ENCODE measurements at regions not wholly inside any gene's neighbourhood (a gene's known extent, or its start where the extent isn't known, plus 50 kb on each side); places are given as distances from the start of the nearest gene placed in this dataset.

GRCh38 chr9:19694601-19695000 is 94.2 kb downstream of the SLC24A2 start:
- TF ChIP-seq EZH2 (IDR thresholded peaks at IDR 0.05; ENCODE audit: insufficient read depth, poor library complexity, severe bottlenecking) = no peak
- TF ChIP-seq EZH2phosphoT487 (IDR thresholded peaks at IDR 0.05; ENCODE audit: insufficient read depth, low read depth) = no peak
